ENCODE measurements at regions not wholly inside any gene's neighbourhood (a gene's known extent, or its start where the extent isn't known, plus 50 kb on each side); places are given as distances from the start of the nearest gene placed in this dataset.
A peak's percentile ranks its signal among the peaks of the same experiment; 100 is the strongest.

GRCh38 chr21:36579898-36580297, 100.0 kb upstream of the CLDN14 start:
- Histone ChIP-seq H3K9me3 (ENCODE audit: control insufficient read depth, low read length) (peaks cover 6% of the 10 kb centered on the region), H3K27me3 (ENCODE audit: control insufficient read depth in 1 of 2, insufficient read depth in 2 of 2, low read length in 1 of 2) (peaks cover 0 to 3% of the 10 kb centered on the region in 2 donors), H3K4me3 (ENCODE audit: low read length in 2 of 2) (no peak overlapping the region), H3K4me1 (ENCODE audit: control insufficient read depth in 1 of 2, insufficient read depth in 2 of 2, low read length in 2 of 2) (no peaks in the 10 kb centered on the region), H3K27ac (ENCODE audit: low read depth in 1 of 2, low read length in 2 of 2) (no peak overlapping the region), H3K36me3 (ENCODE audit: control insufficient read depth in 1 of 2, insufficient read depth in 2 of 2, low read length in 1 of 2) (no peaks in the 10 kb centered on the region)
- DNase-seq (no peak), ATAC-seq (ENCODE audit: low FRiP score) (no peak)
- 86 to 88% methylated on average over 1 of the region's 1 CpG for WGBS, 2 donors
- intact Hi-C loops (cut with DNase I): no loop called here

DNA sequence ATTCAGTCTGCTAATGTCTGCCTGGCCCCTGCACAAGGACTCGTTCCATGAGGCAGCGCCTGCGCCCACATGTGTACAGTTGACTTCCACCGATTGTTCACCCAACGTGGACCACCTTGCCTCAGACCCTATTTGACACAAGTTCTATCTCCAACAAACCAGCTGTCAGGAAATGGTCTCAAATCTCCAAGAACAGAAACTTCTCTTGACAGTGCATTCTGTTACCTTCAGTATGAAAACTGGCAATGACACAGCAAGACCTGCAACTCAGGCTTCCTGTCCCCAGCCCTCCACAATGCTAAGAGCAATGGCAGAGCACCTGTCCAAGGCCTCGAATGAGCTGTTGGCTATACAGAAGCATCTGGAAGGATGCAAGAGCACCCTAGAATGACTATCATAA, 102.3 kb upstream of the CLDN14 start:
- intact Hi-C loops (cut with DNase I): no loop called here
- Histone ChIP-seq H3K36me3 (ENCODE audit: control insufficient read depth in 1 of 2, insufficient read depth in 2 of 2, low read length in 1 of 2) (no peaks in the 10 kb centered on the region), H3K27ac (ENCODE audit: low read depth in 1 of 2, low read length in 2 of 2) (no peak overlapping the region), H3K9me3 (ENCODE audit: control insufficient read depth, low read length) (peaks cover 4% of the 10 kb centered on the region), H3K4me1 (ENCODE audit: control insufficient read depth in 1 of 2, insufficient read depth in 2 of 2, low read length in 2 of 2) (no peaks in the 10 kb centered on the region), H3K4me3 (ENCODE audit: low read length in 2 of 2) (no peak overlapping the region), H3K27me3 (ENCODE audit: control insufficient read depth in 1 of 2, insufficient read depth in 2 of 2, low read length in 1 of 2) (peaks cover 0 to 3% of the 10 kb centered on the region in 2 donors)
- no peak for DNase-seq
- ATAC-seq (ENCODE audit: low FRiP score): no peak
- WGBS, 2 donors: 78 to 80% methylated on average over 6 of the region's 6 CpGs

- intact Hi-C loops (cut with DNase I): no loop called here
Observed at GRCh38 chr21:36583591-36583990, 103.7 kb upstream of the CLDN14 start.

GRCh38 chr21:36584980-36585940, 105.3 kb upstream of the CLDN14 start:
- no peak overlapping the region for H3K4me3 ChIP-seq (ENCODE audit: low read length in 2 of 2)
- no peak overlapping the region for H3K27ac ChIP-seq (ENCODE audit: low read depth in 1 of 2, low read length in 2 of 2)
- peaks cover 1% of the 10 kb centered on the region for H3K9me3 ChIP-seq (ENCODE audit: control insufficient read depth, low read length)
- WGBS, 2 donors: 90 to 92% methylated on average over 6 of the region's 6 CpGs
- intact Hi-C loops (cut with DNase I): loop anchor here in 1 of 2 donors (5.0 kb wide), 1 partner anchor 83 kb away; no protein-coding TSS in a partner anchor
- H3K27me3 ChIP-seq (ENCODE audit: control insufficient read depth in 1 of 2, insufficient read depth in 2 of 2, low read length in 1 of 2): no peaks in the 10 kb centered on the region
- no peaks in the 10 kb centered on the region for H3K4me1 ChIP-seq (ENCODE audit: control insufficient read depth in 1 of 2, insufficient read depth in 2 of 2, low read length in 2 of 2)
- no peaks in the 10 kb centered on the region for H3K36me3 ChIP-seq (ENCODE audit: control insufficient read depth in 1 of 2, insufficient read depth in 2 of 2, low read length in 1 of 2)
- DNase-seq (no peak), ATAC-seq (ENCODE audit: low FRiP score) (no peak)

More at GRCh38 chr21:36583591-36583990, 103.7 kb upstream of the CLDN14 start:
- ATAC-seq (ENCODE audit: low FRiP score) (no peak), DNase-seq (no peak)
- Histone ChIP-seq H3K27me3 (ENCODE audit: control insufficient read depth in 1 of 2, insufficient read depth in 2 of 2, low read length in 1 of 2) (no peaks in the 10 kb centered on the region), H3K27ac (ENCODE audit: low read depth in 1 of 2, low read length in 2 of 2) (no peak overlapping the region), H3K4me1 (ENCODE audit: control insufficient read depth in 1 of 2, insufficient read depth in 2 of 2, low read length in 2 of 2) (no peaks in the 10 kb centered on the region), H3K4me3 (ENCODE audit: low read length in 2 of 2) (no peak overlapping the region), H3K36me3 (ENCODE audit: control insufficient read depth in 1 of 2, insufficient read depth in 2 of 2, low read length in 1 of 2) (no peaks in the 10 kb centered on the region), H3K9me3 (ENCODE audit: control insufficient read depth, low read length) (peaks cover 1% of the 10 kb centered on the region)
- WGBS, 2 donors: 45 to 47% methylated on average over 5 of the region's 5 CpGs

DNA sequence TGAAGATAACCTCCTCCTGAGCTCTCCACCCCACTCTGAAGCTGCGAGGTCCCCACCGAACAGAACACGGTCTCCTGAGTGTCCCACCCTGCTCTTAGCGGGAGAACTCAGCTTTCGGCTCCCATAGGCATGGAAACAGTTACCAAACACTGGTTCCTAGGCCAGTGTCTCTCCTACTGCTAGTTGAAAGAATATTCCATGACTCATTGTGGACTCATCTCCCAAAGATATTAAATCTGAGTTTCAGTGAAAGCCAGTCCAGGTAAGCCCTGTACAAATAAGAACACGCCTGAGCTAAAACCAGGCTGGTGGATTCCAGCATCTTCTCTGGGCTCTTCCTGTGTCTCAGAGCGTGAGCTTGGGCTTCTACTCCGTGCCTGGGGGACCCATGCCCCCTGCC, 107.5 kb upstream of the CLDN14 start:
- DNase-seq: no peak
- Histone ChIP-seq H3K9me3 (ENCODE audit: control insufficient read depth, low read length) (peaks cover 1% of the 10 kb centered on the region), H3K27ac (ENCODE audit: low read depth in 1 of 2, low read length in 2 of 2) (no peak overlapping the region), H3K36me3 (ENCODE audit: control insufficient read depth in 1 of 2, insufficient read depth in 2 of 2, low read length in 1 of 2) (no peaks in the 10 kb centered on the region), H3K27me3 (ENCODE audit: control insufficient read depth in 1 of 2, insufficient read depth in 2 of 2, low read length in 1 of 2) (no peaks in the 10 kb centered on the region), H3K4me3 (ENCODE audit: low read length in 2 of 2) (no peak overlapping the region), H3K4me1 (ENCODE audit: control insufficient read depth in 1 of 2, insufficient read depth in 2 of 2, low read length in 2 of 2) (no peaks in the 10 kb centered on the region)
- intact Hi-C loops (cut with DNase I): loop anchor here in 1 of 2 donors (5.0 kb wide), 1 partner anchor 85 kb away; no protein-coding TSS in a partner anchor
- WGBS, 2 donors: 81% methylated on average over 8 of the region's 8 CpGs
- ATAC-seq (ENCODE audit: low FRiP score): no peak

- DNase-seq: peak; percentile 55 to 84
Observed at GRCh38 chr21:36589352-36589971, 109.5 kb upstream of the SIM2 start.

GRCh38 chr21:36591326-36591970, 107.5 kb upstream of the SIM2 start:
- Histone ChIP-seq H3K27ac (ENCODE audit: low read depth in 1 of 2, low read length in 2 of 2) (no peak overlapping the region), H3K4me3 (ENCODE audit: low read length in 2 of 2) (no peak overlapping the region), H3K27me3 (ENCODE audit: control insufficient read depth in 1 of 2, insufficient read depth in 2 of 2, low read length in 1 of 2) (no peaks in the 10 kb centered on the region), H3K4me1 (ENCODE audit: control insufficient read depth in 1 of 2, insufficient read depth in 2 of 2, low read length in 2 of 2) (no peaks in the 10 kb centered on the region), H3K9me3 (ENCODE audit: control insufficient read depth, low read length) (no peaks in the 10 kb centered on the region), H3K36me3 (ENCODE audit: control insufficient read depth in 1 of 2, insufficient read depth in 2 of 2, low read length in 1 of 2) (no peaks in the 10 kb centered on the region)
- ATAC-seq (ENCODE audit: low FRiP score): no peak
- 74 to 82% methylated on average over 16 of the region's 16 CpGs for WGBS, 2 donors
- intact Hi-C loops (cut with DNase I): no loop called here
- DNase-seq: no peak

More at GRCh38 chr21:36589352-36589971, 109.5 kb upstream of the SIM2 start:
- intact Hi-C loops (cut with DNase I): loop anchor here (2.0 to 5.0 kb wide), 2 partner anchors 87 to 169 kb away; no protein-coding TSS in a partner anchor
- H3K27ac ChIP-seq (ENCODE audit: low read depth in 1 of 2, low read length in 2 of 2): no peak overlapping the region
- no peaks in the 10 kb centered on the region for H3K9me3 ChIP-seq (ENCODE audit: control insufficient read depth, low read length)
- no peak for ATAC-seq (ENCODE audit: low FRiP score)
- no peak overlapping the region for H3K4me3 ChIP-seq (ENCODE audit: low read length in 2 of 2)
- 27 to 28% methylated on average over 10 of the region's 10 CpGs for WGBS, 2 donors
- no peaks in the 10 kb centered on the region for H3K4me1 ChIP-seq (ENCODE audit: control insufficient read depth in 1 of 2, insufficient read depth in 2 of 2, low read length in 2 of 2)
- H3K36me3 ChIP-seq (ENCODE audit: control insufficient read depth in 1 of 2, insufficient read depth in 2 of 2, low read length in 1 of 2): no peaks in the 10 kb centered on the region
- no peaks in the 10 kb centered on the region for H3K27me3 ChIP-seq (ENCODE audit: control insufficient read depth in 1 of 2, insufficient read depth in 2 of 2, low read length in 1 of 2)

DNA sequence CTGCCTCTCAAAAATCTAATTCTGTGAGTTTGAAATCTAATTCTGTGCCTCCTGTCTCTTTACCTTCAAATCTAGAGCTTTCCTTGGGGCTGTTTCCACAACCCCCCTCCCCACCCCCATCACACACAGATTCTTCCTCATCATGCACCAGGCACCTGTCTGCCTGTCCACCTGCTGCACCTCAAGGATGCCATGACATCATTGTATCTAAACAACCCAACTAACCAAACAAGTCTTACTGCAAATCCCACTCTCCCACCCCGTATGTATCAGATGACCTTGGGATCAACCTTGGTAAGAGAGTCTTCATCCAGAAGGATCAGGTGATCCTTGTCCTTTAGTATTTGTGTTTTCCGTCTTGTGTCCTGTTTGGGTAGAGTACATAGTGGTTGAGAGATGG, 102.7 kb upstream of the SIM2 start:
- WGBS, 2 donors: 72 to 80% methylated on average over 2 of the region's 2 CpGs
- Histone ChIP-seq H3K4me1 (ENCODE audit: control insufficient read depth in 1 of 2, insufficient read depth in 2 of 2, low read length in 2 of 2) (no peaks in the 10 kb centered on the region), H3K9me3 (ENCODE audit: control insufficient read depth, low read length) (no peaks in the 10 kb centered on the region), H3K36me3 (ENCODE audit: control insufficient read depth in 1 of 2, insufficient read depth in 2 of 2, low read length in 1 of 2) (no peaks in the 10 kb centered on the region), H3K27me3 (ENCODE audit: control insufficient read depth in 1 of 2, insufficient read depth in 2 of 2, low read length in 1 of 2) (no peaks in the 10 kb centered on the region), H3K27ac (ENCODE audit: low read depth in 1 of 2, low read length in 2 of 2) (no peak overlapping the region), H3K4me3 (ENCODE audit: low read length in 2 of 2) (no peak overlapping the region)
- no peak for ATAC-seq (ENCODE audit: low FRiP score)
- intact Hi-C loops (cut with DNase I): no loop called here
- DNase-seq: no peak

Data from aorta (tissue), 5 donors.